ENCODE measurements at regions not wholly inside any gene's neighbourhood (a gene's known extent, or its start where the extent isn't known, plus 50 kb on each side); places are given as distances from the start of the nearest gene placed in this dataset.
"Not testable (repeated sequence)": the region's sequence is repeated elsewhere in the genome, so short reads cannot be mapped to it uniquely, and the experiment has no call there.

DNA sequence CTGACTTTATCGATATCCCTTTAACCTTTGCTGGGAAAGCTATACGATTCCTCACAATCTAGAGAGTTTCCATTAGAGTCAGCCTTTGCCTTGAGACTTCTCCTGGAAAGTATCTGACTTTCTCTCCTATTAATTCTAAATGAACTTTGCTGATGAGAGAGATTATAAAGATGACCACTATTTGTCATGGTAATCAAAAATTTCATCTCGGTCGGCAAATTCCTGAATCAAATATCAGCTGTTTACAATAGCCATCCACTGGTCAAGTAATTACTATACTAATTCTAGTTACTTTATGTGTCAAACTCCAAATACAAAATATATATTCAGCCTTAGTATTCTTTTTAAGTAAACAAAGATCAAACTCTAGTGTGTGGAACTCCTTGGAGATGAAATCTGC lies 164.4 kb upstream of the ITGA1 start:
- DNase-seq, result no peak

DNA sequence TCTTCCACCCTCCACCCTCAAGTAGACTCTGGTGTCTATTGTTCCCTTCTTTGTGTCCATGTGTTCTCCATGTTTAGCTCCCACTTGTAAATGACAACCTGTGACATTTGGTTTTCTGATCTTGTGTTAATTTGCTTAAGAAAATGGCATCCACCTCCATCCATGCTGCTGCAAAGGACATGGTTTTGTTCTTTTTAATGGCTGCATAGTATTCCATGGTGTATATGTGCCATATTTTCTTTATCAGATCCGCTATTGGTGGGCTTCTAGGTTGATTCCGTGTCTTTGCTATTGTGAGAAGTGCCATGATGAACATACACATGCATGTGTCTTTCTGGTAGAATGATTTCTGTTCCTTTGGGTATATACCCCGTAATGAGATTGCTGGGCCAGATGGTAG lies 163.4 kb upstream of the ITGA1 start:
- no peak for DNase-seq

- DNase-seq, result no peak
Observed at GRCh38 chr5:52626312-52626711, 161.4 kb upstream of the ITGA1 start.

DNA sequence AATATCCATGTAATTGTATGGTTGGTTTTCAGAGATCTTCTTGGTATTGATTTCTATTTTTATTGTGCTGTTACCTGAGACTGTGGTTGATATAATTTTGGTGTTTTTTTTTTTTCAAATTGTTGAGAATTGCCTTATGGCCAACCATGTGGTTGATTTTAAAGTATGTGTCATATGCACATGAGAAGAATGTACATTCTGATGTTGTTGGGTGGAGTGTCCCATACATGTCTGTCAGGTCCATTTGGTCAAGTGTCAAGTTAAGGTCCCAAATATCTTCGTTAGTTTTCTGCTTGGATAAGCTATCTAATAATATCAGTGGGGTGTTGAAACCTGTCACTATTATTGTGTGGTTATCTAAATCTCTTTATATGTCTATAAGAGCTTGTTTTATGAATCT lies 160.0 kb upstream of the ITGA1 start:
- no peak for DNase-seq

DNA sequence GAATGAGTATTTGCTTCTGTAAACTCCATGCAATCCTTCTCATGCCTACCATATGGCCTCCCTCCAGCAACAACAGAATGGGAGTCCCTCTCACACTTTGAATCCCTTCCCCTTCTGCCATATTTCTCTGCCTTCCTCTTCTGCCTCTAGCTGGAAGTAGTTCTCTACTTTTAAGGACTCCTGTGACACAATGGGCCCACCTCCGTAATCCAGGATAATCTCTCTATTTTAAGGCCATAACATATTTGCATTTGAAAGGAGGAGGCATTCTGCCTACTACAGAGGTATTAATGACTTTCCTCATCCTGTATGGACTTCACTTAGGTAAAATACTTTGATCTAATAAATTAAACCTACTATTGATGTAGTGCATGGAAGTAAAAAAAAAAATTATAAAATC lies 155.4 kb upstream of the ITGA1 start:
- no peak for DNase-seq

GRCh38 chr5:52634171-52634570 lies 153.5 kb upstream of the ITGA1 start:
- DNase-seq, result not testable (repeated sequence)

GRCh38 chr5:52638732-52639131 lies 149.0 kb upstream of the ITGA1 start:
- peak; percentile 69 for DNase-seq

GRCh38 chr5:52648726-52649125 lies 139.0 kb upstream of the ITGA1 start:
- no peak for DNase-seq

- no peak for DNase-seq
Observed at GRCh38 chr5:52655163-52655562, 132.6 kb upstream of the ITGA1 start.

- no peak for DNase-seq
Observed at GRCh38 chr5:52656569-52657246, 131.0 kb upstream of the ITGA1 start.

GRCh38 chr5:52657247-52657645 lies 130.5 kb upstream of the ITGA1 start:
- DNase-seq, result no peak

- no peak for DNase-seq
Observed at GRCh38 chr5:52658246-52658645, 129.5 kb upstream of the ITGA1 start.

GRCh38 chr5:52660621-52661020 lies 127.1 kb upstream of the ITGA1 start:
- no peak for DNase-seq

GRCh38 chr5:52661903-52662595 lies 125.7 kb upstream of the ITGA1 start:
- no peak for DNase-seq

DNA sequence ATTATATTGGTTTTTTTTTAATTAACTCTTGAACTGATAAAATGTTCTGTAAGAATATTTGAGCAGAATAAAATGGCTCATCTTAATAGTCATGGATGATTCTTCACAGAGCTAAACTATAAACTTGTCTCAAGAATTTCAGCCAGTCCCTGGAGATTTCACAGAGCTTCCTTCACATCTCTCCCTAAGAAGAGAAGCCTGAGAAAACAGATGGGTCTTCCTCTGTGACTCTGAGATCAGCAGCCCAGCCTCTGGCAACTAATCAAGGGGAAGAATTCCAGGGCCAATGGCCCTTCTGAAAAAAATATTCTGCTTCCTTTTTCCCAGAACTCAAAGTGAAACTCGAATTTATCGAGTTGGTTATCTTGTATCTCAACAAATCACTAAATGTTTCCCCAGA lies 122.2 kb upstream of the ITGA1 start:
- no peak for DNase-seq

- no peak for DNase-seq
Observed at GRCh38 chr5:52668139-52668538, 119.6 kb upstream of the ITGA1 start.

DNA sequence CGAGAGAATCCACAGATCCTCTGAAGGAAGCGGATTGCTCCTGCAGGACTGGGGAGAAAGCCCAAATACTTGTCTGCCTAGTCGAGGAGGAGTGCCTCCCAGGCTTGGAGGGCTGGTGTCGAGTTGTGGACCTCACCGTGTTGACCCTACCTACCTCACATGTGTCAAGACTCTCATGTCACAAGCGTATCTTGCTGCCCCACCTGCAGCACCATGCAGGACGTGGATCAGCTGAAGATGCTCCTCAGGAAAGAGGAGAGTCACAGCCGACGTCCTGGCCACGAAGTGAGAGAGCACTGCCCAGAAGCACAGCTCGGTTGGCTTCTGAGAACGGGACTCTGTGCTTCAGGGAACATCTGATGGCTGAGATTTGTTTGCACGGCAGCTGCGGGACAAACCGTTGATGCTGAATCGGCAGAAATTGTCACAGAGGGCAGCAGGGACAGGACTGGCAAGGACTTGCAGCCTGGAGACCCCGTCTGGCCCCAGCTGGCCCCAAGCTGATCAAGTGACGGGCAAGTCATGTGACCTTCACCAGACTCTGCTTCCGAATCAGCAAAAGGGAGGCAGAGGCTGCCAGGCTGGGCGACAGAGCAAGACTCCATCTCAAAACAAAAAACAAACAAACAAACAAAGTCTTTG lies 119.1 kb upstream of the ITGA1 start:
- no peak for DNase-seq

DNA sequence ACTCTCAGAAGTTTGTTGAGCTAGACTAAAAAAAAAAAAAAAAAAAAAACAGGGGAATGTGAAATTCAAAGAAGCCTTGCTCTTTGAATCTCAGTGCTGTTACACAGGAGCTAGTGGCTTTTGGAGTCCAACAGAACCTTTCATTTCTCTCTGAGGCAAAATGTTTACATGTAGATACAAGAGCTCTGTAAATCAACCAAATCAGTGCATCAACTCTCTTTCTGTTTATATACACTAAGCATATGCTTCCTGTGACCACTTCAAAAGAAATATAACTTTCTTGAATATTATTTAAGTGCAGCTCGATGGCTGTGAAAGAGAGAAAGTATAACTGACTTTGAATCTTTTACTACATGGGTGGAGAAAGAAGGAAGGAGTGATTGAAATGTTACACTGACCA lies 115.3 kb upstream of the ITGA1 start:
- no peak for DNase-seq

GRCh38 chr5:52673495-52673894 lies 114.2 kb upstream of the ITGA1 start:
- DNase-seq, result no peak

DNA sequence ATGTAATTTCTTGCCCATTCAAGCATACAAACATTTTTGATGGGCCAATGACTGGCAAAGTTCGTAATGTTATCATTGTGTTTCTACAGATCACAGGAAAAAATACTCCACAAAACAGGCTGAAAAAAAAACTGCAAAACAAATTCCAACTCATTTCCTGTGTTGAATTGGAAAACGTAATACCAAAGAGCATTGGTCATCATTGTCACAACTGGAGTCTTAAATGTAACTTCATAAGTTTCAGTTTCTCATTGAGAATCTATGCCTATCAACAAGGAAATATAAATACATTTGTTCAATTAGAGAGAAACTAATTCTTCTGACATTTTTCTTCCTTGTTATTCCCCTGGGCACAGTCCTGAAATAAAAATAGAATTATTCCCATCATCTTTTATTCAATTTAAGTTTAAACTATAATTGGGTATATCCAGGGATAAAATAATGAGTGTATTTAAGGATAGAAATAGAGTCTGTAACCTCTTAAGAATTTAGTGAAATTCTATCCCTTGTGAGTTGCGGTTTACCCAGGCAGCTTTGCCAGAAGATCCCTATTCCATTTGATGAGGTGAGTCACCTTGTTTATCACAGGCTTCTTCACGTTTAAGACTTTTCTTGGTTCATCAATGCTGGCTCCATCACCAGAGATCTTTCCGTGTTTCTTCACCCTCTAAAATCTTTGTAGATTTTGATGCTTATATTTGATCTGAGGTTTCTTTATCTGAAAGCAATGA lies 112.7 kb upstream of the ITGA1 start:
- no peak for DNase-seq

GRCh38 chr5:52682492-52682891 lies 105.2 kb upstream of the ITGA1 start:
- no peak for DNase-seq

DNA sequence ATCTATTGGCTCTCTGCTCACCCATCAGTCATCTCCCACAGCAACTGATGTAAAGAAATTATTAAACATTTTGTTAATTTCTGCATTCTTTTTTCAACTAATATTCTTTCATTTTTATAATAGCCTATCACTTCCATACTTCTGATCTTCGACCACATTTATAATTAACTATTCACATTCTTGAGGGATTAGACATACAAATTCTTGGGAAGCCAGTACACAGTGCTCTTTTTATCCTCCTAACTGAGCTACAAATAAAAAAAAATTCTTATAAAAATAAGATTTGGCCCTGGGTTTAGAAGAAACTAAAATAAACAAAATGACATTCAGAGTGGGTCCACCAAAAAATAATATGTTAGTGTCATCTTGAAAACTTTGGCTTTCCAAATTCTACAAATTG lies 103.7 kb upstream of the ITGA1 start:
- DNase-seq, result no peak

GRCh38 chr5:52685566-52685965 lies 102.2 kb upstream of the ITGA1 start:
- DNase-seq, result no peak

- DNase-seq, result no peak
Observed at GRCh38 chr5:52685971-52686370, 101.7 kb upstream of the ITGA1 start.

All from islet precursor cell (in vitro differentiated cells).